ENCODE measurements at regions not wholly inside any gene's neighbourhood (a gene's known extent, or its start where the extent isn't known, plus 50 kb on each side); places are given as distances from the start of the nearest gene placed in this dataset.

DNA sequence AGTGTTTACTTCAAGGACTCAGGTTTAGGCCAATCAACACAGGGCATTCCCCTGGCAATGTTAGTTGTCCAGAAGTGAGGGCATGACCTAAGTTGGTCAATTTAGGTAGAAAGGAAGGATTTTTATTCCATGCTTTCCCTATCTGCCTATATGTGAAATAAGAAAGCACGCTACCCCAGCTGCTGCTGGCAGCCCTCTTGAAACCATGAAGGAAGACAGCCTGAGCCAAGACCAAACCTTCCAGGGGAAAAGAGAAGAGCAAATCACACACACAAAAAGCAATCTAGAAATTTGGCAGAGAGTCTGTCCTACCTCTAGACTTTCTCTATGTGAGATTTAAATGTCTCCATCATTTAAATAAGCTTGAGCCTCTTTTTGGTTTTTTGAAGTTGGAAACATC is 387.6 kb downstream of the TNS1 start:
- TF ChIP-seq, protein P1, sequence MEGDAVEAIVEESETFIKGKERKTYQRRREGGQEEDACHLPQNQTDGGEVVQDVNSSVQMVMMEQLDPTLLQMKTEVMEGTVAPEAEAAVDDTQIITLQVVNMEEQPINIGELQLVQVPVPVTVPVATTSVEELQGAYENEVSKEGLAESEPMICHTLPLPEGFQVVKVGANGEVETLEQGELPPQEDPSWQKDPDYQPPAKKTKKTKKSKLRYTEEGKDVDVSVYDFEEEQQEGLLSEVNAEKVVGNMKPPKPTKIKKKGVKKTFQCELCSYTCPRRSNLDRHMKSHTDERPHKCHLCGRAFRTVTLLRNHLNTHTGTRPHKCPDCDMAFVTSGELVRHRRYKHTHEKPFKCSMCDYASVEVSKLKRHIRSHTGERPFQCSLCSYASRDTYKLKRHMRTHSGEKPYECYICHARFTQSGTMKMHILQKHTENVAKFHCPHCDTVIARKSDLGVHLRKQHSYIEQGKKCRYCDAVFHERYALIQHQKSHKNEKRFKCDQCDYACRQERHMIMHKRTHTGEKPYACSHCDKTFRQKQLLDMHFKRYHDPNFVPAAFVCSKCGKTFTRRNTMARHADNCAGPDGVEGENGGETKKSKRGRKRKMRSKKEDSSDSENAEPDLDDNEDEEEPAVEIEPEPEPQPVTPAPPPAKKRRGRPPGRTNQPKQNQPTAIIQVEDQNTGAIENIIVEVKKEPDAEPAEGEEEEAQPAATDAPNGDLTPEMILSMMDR (conservative IDR thresholded peaks at IDR 0.05): no peak
- TF ChIP-seq EZH2 (IDR thresholded peaks at IDR 0.05; ENCODE audit: low read depth): no peak

All from PC-9 (cell line).